ENCODE measurements at regions not wholly inside any gene's neighbourhood (a gene's known extent, or its start where the extent isn't known, plus 50 kb on each side); places are given as distances from the start of the nearest gene placed in this dataset.

DNA sequence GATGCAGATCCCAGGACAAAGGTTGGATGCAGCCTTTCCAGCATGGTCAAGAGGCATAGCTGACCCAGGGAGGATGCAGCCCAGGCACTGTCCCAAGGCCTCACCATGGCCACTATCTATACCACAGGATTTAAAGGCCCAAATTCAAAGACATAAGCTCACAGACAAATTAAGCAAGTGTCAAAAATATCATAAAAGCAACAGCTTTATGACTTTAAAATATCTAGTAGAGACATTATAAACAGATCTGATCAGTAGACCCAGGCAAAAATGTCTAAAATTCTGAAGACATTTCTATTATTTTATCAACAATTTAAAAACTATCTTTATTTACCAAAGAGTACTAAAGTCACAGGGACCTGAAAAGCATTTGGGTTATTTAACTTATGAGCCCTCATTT lies 373.5 kb downstream of the CDC5L start:
- no peak for DNase-seq (ENCODE audit: low read depth)
- TF ChIP-seq CTCF (conservative IDR thresholded peaks at IDR 0.05; ENCODE audit: low read depth, low read length) = no peak
- no peak overlapping the region for H3K4me3 ChIP-seq (ENCODE audit: low read depth, low read length)

GRCh38 chr6:44762496-44762895 lies 375.0 kb downstream of the CDC5L start:
- no peak for DNase-seq (ENCODE audit: low read depth)
- no peak for TF ChIP-seq CTCF (conservative IDR thresholded peaks at IDR 0.05; ENCODE audit: low read depth, low read length)
- no peak overlapping the region for H3K4me3 ChIP-seq (ENCODE audit: low read depth, low read length)

DNA sequence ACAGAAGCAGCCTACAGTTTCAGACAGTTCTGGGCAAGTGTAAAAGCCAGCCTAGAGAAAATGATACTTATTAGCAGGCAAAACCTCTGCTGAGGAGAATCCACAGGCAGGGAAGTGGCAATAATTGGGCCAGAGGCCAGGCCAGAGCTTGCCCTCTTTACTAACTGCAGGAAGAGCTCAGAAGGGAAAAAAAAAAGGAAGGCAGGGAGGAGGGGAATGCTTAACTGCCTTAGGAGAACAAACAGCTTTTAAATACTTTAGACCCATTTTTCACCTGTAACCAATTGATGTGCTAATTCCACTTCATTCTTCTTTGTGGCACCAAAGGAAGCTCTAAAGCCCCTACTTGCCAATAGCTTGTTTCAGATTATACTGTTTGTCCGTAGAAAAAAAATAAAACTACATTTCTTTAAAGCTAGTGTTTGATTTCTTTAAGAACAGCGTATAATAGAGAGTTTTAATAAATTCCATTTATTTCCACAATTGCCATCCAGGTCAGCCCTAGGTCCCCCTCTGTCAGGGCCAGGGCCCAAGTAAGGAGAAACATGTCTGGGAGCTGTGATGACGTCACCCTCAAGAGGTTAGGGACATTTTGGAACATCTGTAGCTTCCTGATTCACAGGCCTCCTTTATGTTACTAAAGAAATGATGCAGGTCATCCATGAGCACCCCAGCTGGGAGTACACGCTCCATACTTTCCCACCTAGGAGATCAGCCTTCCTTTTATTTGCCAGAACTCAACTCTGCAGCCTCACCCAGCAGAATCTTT lies 384.3 kb downstream of the CDC5L start:
- no peak overlapping the region for H3K4me3 ChIP-seq (ENCODE audit: low read depth, low read length)
- no peak for DNase-seq (ENCODE audit: low read depth)
- TF ChIP-seq CTCF (conservative IDR thresholded peaks at IDR 0.05; ENCODE audit: low read depth, low read length) = no peak

DNA sequence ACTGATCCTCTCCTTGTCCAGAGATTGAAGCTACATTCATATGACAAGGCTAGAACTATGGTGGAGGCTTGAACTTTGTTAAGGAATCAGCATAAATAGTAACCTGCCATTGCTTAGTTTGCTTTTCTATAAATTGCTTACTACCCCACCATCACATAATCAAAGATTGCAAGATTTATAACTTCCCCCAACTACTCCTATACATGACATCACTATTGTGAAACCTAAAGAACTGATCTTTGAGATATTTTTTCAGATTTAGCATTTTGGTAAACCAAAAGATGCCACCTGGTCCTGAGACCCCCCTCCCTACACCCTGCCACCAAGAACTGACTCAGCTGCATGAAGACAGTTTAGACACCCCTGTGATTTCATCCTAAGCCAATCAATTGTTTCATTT lies 385.3 kb downstream of the CDC5L start:
- DNase-seq (ENCODE audit: low read depth) = no peak
- no peak for TF ChIP-seq CTCF (conservative IDR thresholded peaks at IDR 0.05; ENCODE audit: low read depth, low read length)

DNA sequence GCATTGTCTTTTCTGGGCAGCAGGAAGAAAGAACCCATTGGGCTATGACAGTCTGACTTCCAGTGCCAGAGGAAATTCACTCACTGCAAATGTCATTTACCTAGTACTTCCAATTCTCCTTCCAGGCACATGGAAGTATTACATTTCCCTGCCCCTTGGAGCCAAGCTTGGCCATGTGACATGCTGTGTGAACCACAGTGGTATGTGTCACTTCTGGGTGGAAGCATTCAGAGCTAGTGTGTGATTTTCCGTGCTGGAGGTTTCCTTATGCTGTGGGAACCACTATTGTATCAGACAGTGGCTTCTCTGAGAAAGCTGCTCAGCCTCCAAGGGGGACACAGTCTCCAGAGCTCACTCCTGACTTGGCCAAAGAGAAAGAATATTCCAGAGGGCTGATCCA lies 387.6 kb downstream of the CDC5L start:
- no peak overlapping the region for H3K4me3 ChIP-seq (ENCODE audit: low read depth, low read length)
- TF ChIP-seq CTCF (conservative IDR thresholded peaks at IDR 0.05; ENCODE audit: low read depth, low read length) = no peak
- DNase-seq (ENCODE audit: low read depth) = no peak

More for the DNA sequence above, 385.3 kb downstream of the CDC5L start:
- H3K4me3 ChIP-seq (ENCODE audit: low read depth, low read length) = no peak overlapping the region

DNA sequence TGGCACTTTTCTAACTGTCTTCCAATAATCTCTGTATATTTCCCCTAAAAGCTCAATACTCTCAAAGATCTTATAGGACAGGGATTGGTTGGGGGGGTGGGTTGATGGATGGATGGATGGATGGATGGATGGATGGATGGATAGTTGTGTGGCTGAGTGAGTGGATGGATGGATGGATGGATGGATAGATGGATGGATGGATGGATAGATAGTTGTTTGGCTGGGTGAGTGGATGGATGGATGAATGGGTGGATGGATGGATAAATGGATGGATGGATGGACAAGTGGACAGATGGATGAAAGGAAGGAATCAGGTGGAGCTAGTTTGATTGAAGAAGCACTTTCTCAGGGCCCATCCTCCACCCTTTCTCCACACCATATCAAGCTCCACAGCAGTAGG lies 388.8 kb downstream of the CDC5L start:
- TF ChIP-seq CTCF (conservative IDR thresholded peaks at IDR 0.05; ENCODE audit: low read depth, low read length) = no peak
- DNase-seq (ENCODE audit: low read depth) = no peak
- no peak overlapping the region for H3K4me3 ChIP-seq (ENCODE audit: low read depth, low read length)

DNA sequence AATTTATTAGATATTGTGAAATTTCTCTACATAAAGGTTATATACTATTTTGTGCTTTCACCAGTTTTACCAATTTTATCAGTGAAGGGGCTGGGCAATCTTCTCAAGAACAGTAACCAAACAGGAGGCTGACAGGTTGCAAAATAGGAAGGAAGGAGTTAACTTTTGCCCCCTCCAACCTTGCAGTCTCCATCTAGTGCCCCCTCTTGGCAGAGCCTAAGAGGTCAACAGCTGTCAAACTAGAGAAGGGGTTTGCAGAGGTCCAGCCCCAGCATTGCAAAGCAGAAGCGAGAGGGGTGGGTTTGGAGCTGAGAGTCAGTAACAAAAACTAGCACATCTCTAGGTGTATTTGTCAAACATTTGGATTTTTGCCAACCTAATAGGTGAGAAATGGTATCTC lies 391.0 kb downstream of the CDC5L start:
- no peak overlapping the region for H3K4me3 ChIP-seq (ENCODE audit: low read depth, low read length)
- no peak for DNase-seq (ENCODE audit: low read depth)
- TF ChIP-seq CTCF (conservative IDR thresholded peaks at IDR 0.05; ENCODE audit: low read depth, low read length) = no peak

Data from choroid plexus epithelial cell (primary cell).